GM12878 (cell line): ENCODE measurements at regions not wholly inside any gene's neighbourhood (a gene's known extent, or its start where the extent isn't known, plus 50 kb on each side); places are given as distances from the start of the nearest gene placed in this dataset.

ENCODE experiments used
- ATAC-seq: fragments of 200-7000 bp; cut with Tn5 transposase; 3 replicates; pipeline ENCODE4 v1.9.1; 2020; ENCODE audit warnings: mild to moderate bottlenecking, moderate library complexity
- BruUV-seq: library from RNA; stranded (reverse); fragments of 400-500 nt; replicated peaks from 2 replicates; lab custom pipeline; 2021; lab: Mats Ljungman, UMichigan
- CTCF ChIA-PET: fragments of 300-600 bp; sonication (Branson Sonifier 250); formaldehyde crosslinking; extraction: SDS; loops from one replicate; lab custom pipeline; 2021; ENCODE audit warnings: inconsistent platforms; lab: Yijun Ruan, JAX
- POLR2A ChIA-PET: fragments of 350-600 bp; formaldehyde crosslinking; extraction: SDS; loops from one replicate; lab custom pipeline; 2021; ENCODE audit warnings: inconsistent platforms; lab: Charles Lee
- RAD21 ChIA-PET: fragments of 300-600 bp; sonication (Branson Sonifier 250); formaldehyde crosslinking; loops from one replicate; lab custom pipeline; 2023; ENCODE audit warnings: antibody characterized with exemption; ENCODE audit not compliant: unreplicated experiment; lab: Charles Lee
- SMC1A ChIA-PET: fragments of 300-600 bp; sonication (Branson Sonifier 250); formaldehyde crosslinking; loops from one replicate; lab custom pipeline; 2023; ENCODE audit not compliant: unreplicated experiment, uncharacterized antibody; lab: Charles Lee
- DNase-seq: peaks from one replicate; pipeline ENCODE4 v3.0.0-alpha.2; 2011; ENCODE audit warnings: low read depth, low spot score
- FAIRE-seq: peaks from 3 replicates; lab custom pipeline; 2011; peaks lifted over from hg19 to GRCh38; lab: Jason Lieb, UNC
- H2AFZ ChIP-seq: 2 replicates; pipeline ENCODE4 v1.6.0; 2011; ENCODE audit warnings: low read depth, low read length, control low read depth; ENCODE audit not compliant: control insufficient read depth
- H3K27ac ChIP-seq: 2 replicates; pipeline ENCODE4 v1.5.1; 2011; ENCODE audit warnings: control low read depth; ENCODE audit not compliant: control insufficient read depth, insufficient read depth
- H3K27me3 ChIP-seq, 2 experiments: replicated peaks in 1 of 2; 2 replicates each; pipeline versions ENCODE4 v1.6.0 to v1.6.1; 2011; ENCODE audit warnings: low read length in 1 of 2; ENCODE audit not compliant: control insufficient read depth in 2 of 2, insufficient read depth in 2 of 2
- H3K36me3 ChIP-seq, 2 experiments: 2 replicates each; pipeline ENCODE4 v1.5.1; 2011; ENCODE audit warnings: low read length in 1 of 2; ENCODE audit not compliant: control insufficient read depth in 2 of 2, insufficient read depth in 2 of 2
- H3K4me1 ChIP-seq: 2 replicates; pipeline ENCODE4 v1.6.1; 2011; ENCODE audit warnings: mild to moderate bottlenecking, low read length, moderate library complexity, mixed read lengths; ENCODE audit not compliant: control insufficient read depth, insufficient read depth
- H3K4me2 ChIP-seq: 2 replicates; pipeline ENCODE4 v1.6.0; 2011; ENCODE audit warnings: control low read depth; ENCODE audit not compliant: control insufficient read depth, insufficient read depth
- H3K4me3 ChIP-seq: fragments of 200-600 bp; sonication (generic); 2 replicates; pipeline ENCODE4 v1.5.1; 2016
- H3K79me2 ChIP-seq: 2 replicates; pipeline ENCODE4 v1.6.0; 2011; ENCODE audit warnings: low read length; ENCODE audit not compliant: control insufficient read depth, insufficient read depth
- H3K9ac ChIP-seq: 2 replicates; pipeline ENCODE4 v1.8.0; 2011; ENCODE audit warnings: low read length, control low read depth, mixed read lengths; ENCODE audit not compliant: control insufficient read depth, insufficient read depth
- H3K9me3 ChIP-seq: replicated peaks from 3 replicates; pipeline ENCODE4 v1.5.1; 2011; ENCODE audit warnings: mild to moderate bottlenecking, low read length; ENCODE audit not compliant: control insufficient read depth, insufficient read depth
- H4K20me1 ChIP-seq: 2 replicates; pipeline ENCODE4 v1.6.0; 2011; ENCODE audit not compliant: control insufficient read depth, insufficient read depth
- NFYA ChIP-seq: IDR thresholded peaks from 2 replicates; pipeline ENCODE4 v1.6.1; 2011; ENCODE audit warnings: low read depth, mild to moderate bottlenecking, low read length, improper control_type of control experiment, borderline replicate concordance
- NRF1 ChIP-seq: conservative IDR thresholded peaks from 2 replicates; pipeline ENCODE4 v1.6.1; 2011; ENCODE audit warnings: mild to moderate bottlenecking, low read depth, low read length, improper control_type of control experiment
- SREBF1 ChIP-seq: IDR thresholded peaks from 2 replicates; pipeline ENCODE4 v1.6.1; 2012; ENCODE audit warnings: mild to moderate bottlenecking, low read length
- SRF ChIP-seq, 2 experiments: IDR thresholded peaks; 2 replicates each; pipeline ENCODE4 v1.6.1; 2011; ENCODE audit warnings: low read depth in 2 of 2, low read length in 2 of 2, mild to moderate bottlenecking in 1 of 2, moderate library complexity in 1 of 2
- SUZ12 ChIP-seq: fragments of 200-600 bp; sonication (generic); IDR thresholded peaks from one replicate; pipeline ENCODE4 v1.6.1; 2018; ENCODE audit warnings: antibody characterized with exemption, mild to moderate bottlenecking; ENCODE audit not compliant: unreplicated experiment
- ZNF217 ChIP-seq: fragments of 450-650 bp; IDR thresholded peaks from 2 replicates; pipeline ENCODE4 v1.6.1; 2017; ENCODE audit warnings: antibody characterized with exemption, mild to moderate bottlenecking
- ZNF24 ChIP-seq: fragments of 450-650 bp; IDR thresholded peaks from 2 replicates; pipeline ENCODE4 v1.6.1; 2017; ENCODE audit warnings: antibody characterized with exemption, mild to moderate bottlenecking
- ZSCAN29 ChIP-seq: fragments of 450-650 bp; IDR thresholded peaks from 2 replicates; pipeline ENCODE4 v1.6.1; 2017; ENCODE audit warnings: mild to moderate bottlenecking, moderate library complexity
- WGBS: methylation state at CpG from one replicate; pipeline ENCODE4 v1.1.6; 2016; ENCODE audit warnings: low lambda C conversion rate; ENCODE audit not compliant: insufficient replicate concordance, insufficient coverage; ENCODE audit errors: missing lambda C conversion rate; 5-methylcytosine and 5-hydroxymethylcytosine counted together
- in situ Hi-C: fragments of 300-500 bp; cut with MboI; formaldehyde crosslinking; loops from 9 replicates; pipeline ENCODE4 v1.14.3; 2018; ENCODE audit warnings: mixed read lengths
- intact Hi-C: fragments of 100-400 bp; cut with micrococcal nuclease; formaldehyde crosslinking; loops from one replicate; pipeline ENCODE4 v1.14.2; 2022; ENCODE audit not compliant: unreplicated experiment
- TF ChIP-seq, protein P1 (sequence below), 3 experiments: IDR thresholded peaks in 2 of 3; conservative IDR thresholded peaks in 1 of 3; 2 replicates each; pipeline ENCODE4 v1.5.1; 2011; ENCODE audit warnings: low read depth in 3 of 3, low read length in 3 of 3, mild to moderate bottlenecking in 3 of 3, control low read depth in 2 of 3, moderate library complexity in 2 of 3, inconsistent platforms in 1 of 3, mixed read lengths in 1 of 3; ENCODE audit not compliant: control insufficient read depth in 2 of 3, insufficient read depth in 1 of 3; ENCODE audit errors: extremely low read depth in 1 of 3
- TF ChIP-seq, protein P2 (sequence below): fragments of 450-650 bp; IDR thresholded peaks from 2 replicates; pipeline ENCODE4 v1.6.1; 2017; ENCODE audit warnings: mild to moderate bottlenecking, moderate library complexity

DNA sequence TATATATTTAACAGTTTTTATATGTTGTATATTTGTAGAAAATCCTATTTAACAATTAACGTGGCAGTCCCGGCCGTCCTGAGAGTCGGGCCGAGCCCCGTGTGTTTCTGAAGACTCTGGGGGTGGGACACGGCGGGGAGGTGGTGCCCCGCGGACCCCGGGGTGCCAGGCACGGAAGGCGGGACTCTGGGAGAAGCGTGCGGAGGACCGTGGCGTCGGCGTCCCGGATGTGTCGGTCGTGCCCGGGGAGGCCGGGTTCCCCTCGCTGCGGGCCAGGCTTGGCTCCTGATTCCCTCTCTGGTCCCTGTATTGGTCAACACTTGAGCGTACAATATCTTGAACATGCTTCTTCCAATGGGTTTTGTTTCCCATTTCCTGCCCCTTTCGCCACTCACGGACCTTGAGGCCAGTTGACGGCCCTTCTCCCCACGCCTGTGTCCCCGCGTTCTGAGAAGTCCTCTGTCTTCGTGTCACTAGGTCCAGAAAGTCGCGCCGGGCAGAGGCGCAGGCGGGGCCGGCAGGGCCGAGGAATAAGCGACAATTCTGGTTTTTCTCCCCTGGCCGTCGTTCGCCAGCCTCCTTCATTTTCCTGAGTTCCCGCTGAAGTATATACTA is 1076.7 kb downstream of the BRD1 start:
- BruUV-seq, result no TSS peak
- DNase-seq (no peak), ATAC-seq (no peak), FAIRE-seq (no peak)
- in situ Hi-C loops (no loop called here), intact Hi-C loops (no loop called here)
- Histone ChIP-seq H3K27me3 (no peaks in the 10 kb centered on the region), H3K9ac (no peak overlapping the region), H3K4me2 (no peak overlapping the region), H3K27ac (no peak overlapping the region), H4K20me1 (no peaks in the 10 kb centered on the region), H2AFZ (no peak overlapping the region), H3K4me1 (no peaks in the 10 kb centered on the region), H3K4me3 (no peak overlapping the region), H3K9me3 (no peaks in the 10 kb centered on the region; the same call in 2 of the 3 replicates), H3K79me2 (no peaks in the 10 kb centered on the region), H3K36me3 (no peaks in the 10 kb centered on the region)
- ChIA-PET RAD21 (no interaction called here), POLR2A (no interaction called here), SMC1A (no interaction called here), CTCF (no interaction called here)
- 78% methylated on average over 43 of the region's 46 CpGs for WGBS
- TF ChIP-seq, protein P1, sequence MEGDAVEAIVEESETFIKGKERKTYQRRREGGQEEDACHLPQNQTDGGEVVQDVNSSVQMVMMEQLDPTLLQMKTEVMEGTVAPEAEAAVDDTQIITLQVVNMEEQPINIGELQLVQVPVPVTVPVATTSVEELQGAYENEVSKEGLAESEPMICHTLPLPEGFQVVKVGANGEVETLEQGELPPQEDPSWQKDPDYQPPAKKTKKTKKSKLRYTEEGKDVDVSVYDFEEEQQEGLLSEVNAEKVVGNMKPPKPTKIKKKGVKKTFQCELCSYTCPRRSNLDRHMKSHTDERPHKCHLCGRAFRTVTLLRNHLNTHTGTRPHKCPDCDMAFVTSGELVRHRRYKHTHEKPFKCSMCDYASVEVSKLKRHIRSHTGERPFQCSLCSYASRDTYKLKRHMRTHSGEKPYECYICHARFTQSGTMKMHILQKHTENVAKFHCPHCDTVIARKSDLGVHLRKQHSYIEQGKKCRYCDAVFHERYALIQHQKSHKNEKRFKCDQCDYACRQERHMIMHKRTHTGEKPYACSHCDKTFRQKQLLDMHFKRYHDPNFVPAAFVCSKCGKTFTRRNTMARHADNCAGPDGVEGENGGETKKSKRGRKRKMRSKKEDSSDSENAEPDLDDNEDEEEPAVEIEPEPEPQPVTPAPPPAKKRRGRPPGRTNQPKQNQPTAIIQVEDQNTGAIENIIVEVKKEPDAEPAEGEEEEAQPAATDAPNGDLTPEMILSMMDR (IDR thresholded peaks at IDR 0.05 in 2 of 3, conservative IDR thresholded peaks at IDR 0.05 in 1 of 3; ENCODE audit: control insufficient read depth in 2 of 3, extremely low read depth in 1 of 3, insufficient read depth in 1 of 3, low read depth in 3 of 3, low read length in 3 of 3), result no peak
- TF ChIP-seq SUZ12 (no peak), ZSCAN29 (no peak), SREBF1 (no peak), NFYA (no peak), ZNF217 (no peak), NRF1 (no peak), SRF (IDR thresholded peaks at IDR 0.05; ENCODE audit: low read depth in 2 of 2, low read length in 2 of 2) (no peak), ZNF24 (no peak)
- TF ChIP-seq, protein P2, sequence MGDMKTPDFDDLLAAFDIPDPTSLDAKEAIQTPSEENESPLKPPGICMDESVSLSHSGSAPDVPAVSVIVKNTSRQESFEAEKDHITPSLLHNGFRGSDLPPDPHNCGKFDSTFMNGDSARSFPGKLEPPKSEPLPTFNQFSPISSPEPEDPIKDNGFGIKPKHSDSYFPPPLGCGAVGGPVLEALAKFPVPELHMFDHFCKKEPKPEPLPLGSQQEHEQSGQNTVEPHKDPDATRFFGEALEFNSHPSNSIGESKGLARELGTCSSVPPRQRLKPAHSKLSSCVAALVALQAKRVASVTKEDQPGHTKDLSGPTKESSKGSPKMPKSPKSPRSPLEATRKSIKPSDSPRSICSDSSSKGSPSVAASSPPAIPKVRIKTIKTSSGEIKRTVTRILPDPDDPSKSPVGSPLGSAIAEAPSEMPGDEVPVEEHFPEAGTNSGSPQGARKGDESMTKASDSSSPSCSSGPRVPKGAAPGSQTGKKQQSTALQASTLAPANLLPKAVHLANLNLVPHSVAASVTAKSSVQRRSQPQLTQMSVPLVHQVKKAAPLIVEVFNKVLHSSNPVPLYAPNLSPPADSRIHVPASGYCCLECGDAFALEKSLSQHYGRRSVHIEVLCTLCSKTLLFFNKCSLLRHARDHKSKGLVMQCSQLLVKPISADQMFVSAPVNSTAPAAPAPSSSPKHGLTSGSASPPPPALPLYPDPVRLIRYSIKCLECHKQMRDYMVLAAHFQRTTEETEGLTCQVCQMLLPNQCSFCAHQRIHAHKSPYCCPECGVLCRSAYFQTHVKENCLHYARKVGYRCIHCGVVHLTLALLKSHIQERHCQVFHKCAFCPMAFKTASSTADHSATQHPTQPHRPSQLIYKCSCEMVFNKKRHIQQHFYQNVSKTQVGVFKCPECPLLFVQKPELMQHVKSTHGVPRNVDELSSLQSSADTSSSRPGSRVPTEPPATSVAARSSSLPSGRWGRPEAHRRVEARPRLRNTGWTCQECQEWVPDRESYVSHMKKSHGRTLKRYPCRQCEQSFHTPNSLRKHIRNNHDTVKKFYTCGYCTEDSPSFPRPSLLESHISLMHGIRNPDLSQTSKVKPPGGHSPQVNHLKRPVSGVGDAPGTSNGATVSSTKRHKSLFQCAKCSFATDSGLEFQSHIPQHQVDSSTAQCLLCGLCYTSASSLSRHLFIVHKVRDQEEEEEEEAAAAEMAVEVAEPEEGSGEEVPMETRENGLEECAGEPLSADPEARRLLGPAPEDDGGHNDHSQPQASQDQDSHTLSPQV, result no peak
